MM.1S (cell line): ENCODE measurements at regions not wholly inside any gene's neighbourhood (a gene's known extent, or its start where the extent isn't known, plus 50 kb on each side); places are given as distances from the start of the nearest gene placed in this dataset.

Experiments used
- DNase-seq: peaks from one replicate; pipeline ENCODE4 v3.0.0-alpha.2; 2015
- H2AFZ ChIP-seq: fragments of 300-600 bp; sonication (generic); 2 replicates; pipeline ENCODE4 v1.6.0; 2016; ENCODE audit warnings: antibody characterized with exemption, low read length
- H3F3A ChIP-seq: fragments of 300-600 bp; sonication (generic); 2 replicates; pipeline ENCODE4 v1.6.1; 2016; ENCODE audit warnings: mild to moderate bottlenecking, antibody characterized with exemption, low read length, moderate library complexity, mixed read lengths; ENCODE audit not compliant: insufficient read depth
- H3K27ac ChIP-seq: fragments of 300-600 bp; sonication (generic); 2 replicates; pipeline ENCODE4 v1.5.1; 2016; ENCODE audit warnings: mild to moderate bottlenecking, low read length
- H3K27me3 ChIP-seq: fragments of 300-600 bp; sonication (generic); replicated peaks from 2 replicates; pipeline ENCODE4 v1.6.0; 2016; ENCODE audit warnings: low read length; ENCODE audit not compliant: insufficient read depth
- H3K36me3 ChIP-seq: fragments of 300-600 bp; sonication (generic); replicated peaks from 2 replicates; pipeline ENCODE4 v1.6.1; 2016; ENCODE audit warnings: mild to moderate bottlenecking, low read length, mixed read lengths; ENCODE audit not compliant: insufficient read depth
- H3K4me1 ChIP-seq: fragments of 300-600 bp; sonication (generic); 2 replicates; pipeline ENCODE4 v1.6.1; 2016; ENCODE audit warnings: low read length, mixed read lengths
- H3K4me2 ChIP-seq: fragments of 300-600 bp; sonication (generic); 2 replicates; pipeline ENCODE4 v1.6.0; 2016; ENCODE audit warnings: low read depth, low read length
- H3K4me3 ChIP-seq: fragments of 300-600 bp; sonication (generic); 2 replicates; pipeline ENCODE4 v1.5.1; 2016; ENCODE audit warnings: low read length, mixed read lengths
- H3K79me2 ChIP-seq: fragments of 300-600 bp; sonication (generic); 2 replicates; pipeline ENCODE4 v1.6.1; 2016; ENCODE audit warnings: mixed run types, low read length, mixed read lengths
- H3K9ac ChIP-seq: fragments of 300-600 bp; sonication (generic); 2 replicates; pipeline ENCODE4 v1.6.1; 2016; ENCODE audit warnings: low read length, mixed read lengths
- H3K9me2 ChIP-seq: fragments of 300-600 bp; sonication (generic); replicated peaks from 2 replicates; pipeline ENCODE4 v1.6.1; 2016; ENCODE audit warnings: mild to moderate bottlenecking, low read length, mixed read lengths; ENCODE audit not compliant: insufficient read depth
- H3K9me3 ChIP-seq: fragments of 300-600 bp; sonication (generic); replicated peaks from 2 replicates; pipeline ENCODE4 v1.6.1; 2016; ENCODE audit warnings: mild to moderate bottlenecking, low read length, mixed read lengths; ENCODE audit not compliant: insufficient read depth
- H4K20me1 ChIP-seq: fragments of 300-600 bp; sonication (generic); 2 replicates; pipeline ENCODE4 v1.6.1; 2016; ENCODE audit warnings: mild to moderate bottlenecking, low read length, moderate library complexity, mixed read lengths; ENCODE audit not compliant: insufficient read depth
- EZH2 ChIP-seq: fragments of 300-600 bp; sonication (generic); optimal IDR thresholded peaks from 2 replicates; pipeline ENCODE3; 2017; ENCODE audit warnings: low read depth, mild to moderate bottlenecking, antibody characterized with exemption, low read length, mixed read lengths
- EZH2phosphoT487 ChIP-seq: fragments of 300-600 bp; sonication (generic); IDR thresholded peaks from 2 replicates; pipeline ENCODE4 v1.6.1; 2018; ENCODE audit warnings: antibody characterized with exemption, low read length
- TF ChIP-seq, protein P1 (sequence below): fragments of 300-600 bp; sonication (generic); IDR thresholded peaks from 2 replicates; pipeline ENCODE4 v1.5.1; 2016; ENCODE audit warnings: antibody characterized with exemption, low read length, mixed read lengths

DNA sequence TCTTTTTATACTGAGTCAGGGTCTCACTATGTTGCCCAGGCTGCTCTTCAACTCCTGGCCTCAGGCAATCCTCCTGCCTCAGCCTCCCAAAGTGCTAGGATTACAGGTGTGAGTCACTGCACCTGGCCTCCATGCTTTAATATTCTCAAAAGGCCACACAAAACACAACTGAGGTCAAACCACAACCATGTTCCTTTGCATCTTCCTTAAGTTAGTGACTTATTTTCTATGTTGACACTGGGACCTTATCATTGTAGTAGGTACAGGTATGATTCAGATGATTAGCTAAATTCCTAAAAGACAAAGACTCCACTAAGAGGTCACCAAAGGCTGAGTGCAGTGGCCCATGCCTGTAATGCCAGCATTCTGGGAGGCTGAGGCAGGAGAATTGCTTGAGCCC, 131.9 kb upstream of the ATP1B1 start:
- Histone ChIP-seq H3F3A (no peaks in the 10 kb centered on the region), H3K36me3 (no peaks in the 10 kb centered on the region), H3K9me2 (no peaks in the 10 kb centered on the region), H3K9me3 (no peaks in the 10 kb centered on the region), H3K4me3 (no peak overlapping the region), H3K9ac (no peak overlapping the region), H3K4me1 (no peaks in the 10 kb centered on the region), H3K27me3 (no peaks in the 10 kb centered on the region), H4K20me1 (no peaks in the 10 kb centered on the region), H2AFZ (no peak overlapping the region), H3K4me2 (no peak overlapping the region), H3K79me2 (no peaks in the 10 kb centered on the region), H3K27ac (no peak overlapping the region)
- TF ChIP-seq, protein P1, sequence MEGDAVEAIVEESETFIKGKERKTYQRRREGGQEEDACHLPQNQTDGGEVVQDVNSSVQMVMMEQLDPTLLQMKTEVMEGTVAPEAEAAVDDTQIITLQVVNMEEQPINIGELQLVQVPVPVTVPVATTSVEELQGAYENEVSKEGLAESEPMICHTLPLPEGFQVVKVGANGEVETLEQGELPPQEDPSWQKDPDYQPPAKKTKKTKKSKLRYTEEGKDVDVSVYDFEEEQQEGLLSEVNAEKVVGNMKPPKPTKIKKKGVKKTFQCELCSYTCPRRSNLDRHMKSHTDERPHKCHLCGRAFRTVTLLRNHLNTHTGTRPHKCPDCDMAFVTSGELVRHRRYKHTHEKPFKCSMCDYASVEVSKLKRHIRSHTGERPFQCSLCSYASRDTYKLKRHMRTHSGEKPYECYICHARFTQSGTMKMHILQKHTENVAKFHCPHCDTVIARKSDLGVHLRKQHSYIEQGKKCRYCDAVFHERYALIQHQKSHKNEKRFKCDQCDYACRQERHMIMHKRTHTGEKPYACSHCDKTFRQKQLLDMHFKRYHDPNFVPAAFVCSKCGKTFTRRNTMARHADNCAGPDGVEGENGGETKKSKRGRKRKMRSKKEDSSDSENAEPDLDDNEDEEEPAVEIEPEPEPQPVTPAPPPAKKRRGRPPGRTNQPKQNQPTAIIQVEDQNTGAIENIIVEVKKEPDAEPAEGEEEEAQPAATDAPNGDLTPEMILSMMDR: no peak
- no peak for TF ChIP-seq EZH2phosphoT487
- TF ChIP-seq EZH2: no peak
- no peak for DNase-seq

DNA sequence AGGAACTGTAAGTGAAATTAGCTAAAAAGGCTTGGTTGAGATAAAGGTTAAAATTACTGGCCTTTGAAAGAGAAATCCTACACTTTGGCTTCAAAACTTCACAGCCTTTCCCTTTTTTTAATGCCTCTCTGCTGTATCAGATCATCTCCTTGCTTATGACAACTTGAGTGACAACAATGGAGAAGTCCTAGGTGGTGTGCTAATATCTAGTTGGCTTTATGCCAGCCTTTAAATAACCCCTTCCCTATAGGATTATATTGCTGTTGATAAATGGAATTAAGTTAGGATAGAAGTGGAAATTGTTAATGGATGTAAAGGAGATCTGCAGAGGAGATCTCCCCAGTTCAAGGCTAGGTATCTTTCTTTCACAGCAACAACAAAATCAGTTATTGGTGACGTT, 130.2 kb upstream of the ATP1B1 start:
- H2AFZ ChIP-seq: no peak overlapping the region
- no peak overlapping the region for H3K27ac ChIP-seq
- H3K79me2 ChIP-seq: no peaks in the 10 kb centered on the region
- H3K4me1 ChIP-seq: no peaks in the 10 kb centered on the region
- H3K9me2 ChIP-seq: no peaks in the 10 kb centered on the region
- TF ChIP-seq EZH2 (no peak), EZH2phosphoT487 (no peak)
- TF ChIP-seq, protein P1: no peak
- no peak overlapping the region for H3K4me3 ChIP-seq
- H4K20me1 ChIP-seq: no peaks in the 10 kb centered on the region
- no peak for DNase-seq
- no peaks in the 10 kb centered on the region for H3K9me3 ChIP-seq
- H3K36me3 ChIP-seq: no peaks in the 10 kb centered on the region
- no peaks in the 10 kb centered on the region for H3F3A ChIP-seq
- H3K9ac ChIP-seq: no peak overlapping the region
- no peak overlapping the region for H3K4me2 ChIP-seq
- no peaks in the 10 kb centered on the region for H3K27me3 ChIP-seq

DNA sequence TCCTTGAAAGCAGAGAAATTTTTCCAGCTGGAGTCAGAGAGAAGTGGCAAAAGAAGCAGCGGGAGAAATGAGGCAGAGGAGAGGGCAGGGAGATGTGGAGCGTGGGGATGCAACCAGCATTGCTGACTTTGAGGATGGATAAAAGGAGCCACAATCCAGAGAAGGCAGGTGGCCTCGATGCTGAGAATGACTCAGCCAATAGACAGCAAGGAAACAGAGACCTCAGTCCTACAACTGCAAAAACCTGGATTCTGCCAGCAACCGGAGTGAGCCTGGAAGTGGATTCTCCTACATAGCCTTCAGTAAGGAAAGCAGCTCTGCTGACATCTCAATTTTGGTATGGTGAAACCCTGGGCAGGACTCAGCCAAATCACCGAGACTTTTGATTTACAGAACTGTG, 128.9 kb upstream of the ATP1B1 start:
- Histone ChIP-seq H3K4me2 (no peak overlapping the region), H3K36me3 (no peaks in the 10 kb centered on the region), H3K9me2 (no peaks in the 10 kb centered on the region), H3K9me3 (no peaks in the 10 kb centered on the region), H3K27me3 (no peaks in the 10 kb centered on the region), H3K9ac (no peak overlapping the region), H3K79me2 (no peaks in the 10 kb centered on the region), H3K4me3 (no peak overlapping the region), H4K20me1 (no peaks in the 10 kb centered on the region), H3K4me1 (no peaks in the 10 kb centered on the region), H3F3A (no peaks in the 10 kb centered on the region), H3K27ac (no peak overlapping the region), H2AFZ (no peak overlapping the region)
- TF ChIP-seq EZH2: no peak
- TF ChIP-seq EZH2phosphoT487: no peak
- TF ChIP-seq, protein P1: no peak
- DNase-seq: no peak

DNA sequence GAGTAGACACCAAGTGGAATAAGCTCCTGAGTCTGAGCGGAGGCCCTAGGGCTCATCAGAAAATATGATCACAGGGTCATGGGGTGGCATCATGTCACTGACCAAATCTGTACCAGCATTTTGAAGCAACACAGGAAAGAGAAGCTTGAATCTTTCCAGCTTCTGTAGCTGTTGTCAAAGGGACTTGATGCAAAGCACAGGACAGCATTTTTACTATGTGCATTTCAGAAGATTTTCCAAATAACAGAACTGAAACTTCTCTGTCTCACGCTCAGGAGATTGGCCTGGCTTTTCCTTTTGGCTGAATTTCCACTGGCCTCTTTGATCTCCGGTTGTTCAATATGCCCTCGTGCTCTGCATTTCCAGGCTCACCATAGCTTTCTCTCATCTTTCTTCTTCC, 127.2 kb upstream of the ATP1B1 start:
- no peak for TF ChIP-seq EZH2phosphoT487
- TF ChIP-seq EZH2: no peak
- TF ChIP-seq, protein P1: no peak
- Histone ChIP-seq H3K9me2 (no peaks in the 10 kb centered on the region), H3K79me2 (no peaks in the 10 kb centered on the region), H3K4me3 (no peak overlapping the region), H4K20me1 (no peaks in the 10 kb centered on the region), H3K27me3 (no peaks in the 10 kb centered on the region), H3K9ac (no peak overlapping the region), H3K27ac (no peak overlapping the region), H3K4me2 (no peak overlapping the region), H3K9me3 (no peaks in the 10 kb centered on the region), H3K4me1 (no peaks in the 10 kb centered on the region), H3F3A (no peaks in the 10 kb centered on the region), H3K36me3 (no peaks in the 10 kb centered on the region), H2AFZ (no peak overlapping the region)
- no peak for DNase-seq
